Endothelial cell (in vitro differentiated cells): ENCODE measurements at regions not wholly inside any gene's neighbourhood (a gene's known extent, or its start where the extent isn't known, plus 50 kb on each side); places are given as distances from the start of the nearest gene placed in this dataset.

ENCODE experiments used
- DNase-seq: peaks from one replicate; pipeline ENCODE4 v3.0.0; 2021; ENCODE audit warnings: low spot score
- H3K27ac Mint-ChIP-seq: one replicate; pipeline ENCODE4 v1.8.0; 2021; ENCODE audit warnings: mixed read lengths, inconsistent platforms; ENCODE audit not compliant: unreplicated experiment
- H3K27me3 Mint-ChIP-seq: one replicate; pipeline ENCODE4 v1.8.0; 2021; ENCODE audit warnings: mild to moderate bottlenecking, moderate library complexity, mixed read lengths, inconsistent platforms; ENCODE audit not compliant: unreplicated experiment
- H3K36me3 Mint-ChIP-seq: one replicate; pipeline ENCODE4 v1.8.0; 2021; ENCODE audit warnings: mild to moderate bottlenecking, low read depth, mixed read lengths, inconsistent platforms; ENCODE audit not compliant: unreplicated experiment
- H3K4me1 Mint-ChIP-seq: one replicate; pipeline ENCODE4 v1.8.0; 2021; ENCODE audit warnings: mild to moderate bottlenecking, mixed read lengths, inconsistent platforms; ENCODE audit not compliant: unreplicated experiment
- H3K4me3 Mint-ChIP-seq: one replicate; pipeline ENCODE4 v1.8.0; 2021; ENCODE audit warnings: mild to moderate bottlenecking, mixed read lengths, inconsistent platforms; ENCODE audit not compliant: unreplicated experiment
- H3K9me3 Mint-ChIP-seq: one replicate; pipeline ENCODE4 v1.8.0; 2021; ENCODE audit warnings: mixed read lengths, inconsistent platforms; ENCODE audit not compliant: unreplicated experiment
- CTCF ChIP-seq: fragments of 200-600 bp; sonication (generic); IDR thresholded peaks from one replicate; pipeline ENCODE4 v1.5.0; 2021; ENCODE audit warnings: antibody characterized with exemption; ENCODE audit not compliant: unreplicated experiment

GRCh38 chr6:14258695-14259593 is 141.4 kb downstream of the CD83 start:
- no peak overlapping the region for H3K4me3 Mint-ChIP-seq
- DNase-seq = no peak
- H3K9me3 Mint-ChIP-seq = no peaks in the 10 kb centered on the region
- no peak for TF ChIP-seq CTCF
- no peaks in the 10 kb centered on the region for H3K4me1 Mint-ChIP-seq
- no peaks in the 10 kb centered on the region for H3K36me3 Mint-ChIP-seq
- H3K27me3 Mint-ChIP-seq = no peaks in the 10 kb centered on the region
- H3K27ac Mint-ChIP-seq = no peak overlapping the region

- Mint-ChIP-seq H3K4me3 (no peak overlapping the region), H3K9me3 (no peaks in the 10 kb centered on the region), H3K36me3 (no peaks in the 10 kb centered on the region), H3K4me1 (no peaks in the 10 kb centered on the region), H3K27ac (no peak overlapping the region), H3K27me3 (no peaks in the 10 kb centered on the region)
- no peak for TF ChIP-seq CTCF
- no peak for DNase-seq
Observed at GRCh38 chr6:14259594-14260152, 142.1 kb downstream of the CD83 start.

- Mint-ChIP-seq H3K4me1 (no peaks in the 10 kb centered on the region), H3K4me3 (no peak overlapping the region)
Observed at GRCh38 chr6:14260839-14261238, 143.3 kb downstream of the CD83 start.

GRCh38 chr6:14263881-14264424 is 146.4 kb downstream of the CD83 start:
- DNase-seq = no peak
- no peak overlapping the region for H3K27ac Mint-ChIP-seq
- H3K4me1 Mint-ChIP-seq = no peaks in the 10 kb centered on the region

More at GRCh38 chr6:14260839-14261238, 143.3 kb downstream of the CD83 start:
- DNase-seq = no peak
- no peak overlapping the region for H3K27ac Mint-ChIP-seq
- TF ChIP-seq CTCF = no peak
- no peaks in the 10 kb centered on the region for H3K36me3 Mint-ChIP-seq
- H3K27me3 Mint-ChIP-seq = no peaks in the 10 kb centered on the region
- H3K9me3 Mint-ChIP-seq = no peaks in the 10 kb centered on the region

More at GRCh38 chr6:14263881-14264424, 146.4 kb downstream of the CD83 start:
- Mint-ChIP-seq H3K27me3 (no peaks in the 10 kb centered on the region), H3K4me3 (no peak overlapping the region), H3K36me3 (no peaks in the 10 kb centered on the region), H3K9me3 (no peaks in the 10 kb centered on the region)
- no peak for TF ChIP-seq CTCF
